ENCODE measurements at regions not wholly inside any gene's neighbourhood (a gene's known extent, or its start where the extent isn't known, plus 50 kb on each side); places are given as distances from the start of the nearest gene placed in this dataset.

GRCh38 chr18:6479699-6480098, 65.0 kb upstream of the L3MBTL4 start:
- TF ChIP-seq, protein P1, sequence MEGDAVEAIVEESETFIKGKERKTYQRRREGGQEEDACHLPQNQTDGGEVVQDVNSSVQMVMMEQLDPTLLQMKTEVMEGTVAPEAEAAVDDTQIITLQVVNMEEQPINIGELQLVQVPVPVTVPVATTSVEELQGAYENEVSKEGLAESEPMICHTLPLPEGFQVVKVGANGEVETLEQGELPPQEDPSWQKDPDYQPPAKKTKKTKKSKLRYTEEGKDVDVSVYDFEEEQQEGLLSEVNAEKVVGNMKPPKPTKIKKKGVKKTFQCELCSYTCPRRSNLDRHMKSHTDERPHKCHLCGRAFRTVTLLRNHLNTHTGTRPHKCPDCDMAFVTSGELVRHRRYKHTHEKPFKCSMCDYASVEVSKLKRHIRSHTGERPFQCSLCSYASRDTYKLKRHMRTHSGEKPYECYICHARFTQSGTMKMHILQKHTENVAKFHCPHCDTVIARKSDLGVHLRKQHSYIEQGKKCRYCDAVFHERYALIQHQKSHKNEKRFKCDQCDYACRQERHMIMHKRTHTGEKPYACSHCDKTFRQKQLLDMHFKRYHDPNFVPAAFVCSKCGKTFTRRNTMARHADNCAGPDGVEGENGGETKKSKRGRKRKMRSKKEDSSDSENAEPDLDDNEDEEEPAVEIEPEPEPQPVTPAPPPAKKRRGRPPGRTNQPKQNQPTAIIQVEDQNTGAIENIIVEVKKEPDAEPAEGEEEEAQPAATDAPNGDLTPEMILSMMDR (conservative IDR thresholded peaks at IDR 0.05; ENCODE audit: low read length), result no peak
- TF ChIP-seq EZH2phosphoT487 (IDR thresholded peaks at IDR 0.05; ENCODE audit: borderline replicate concordance, low read depth, low read length), result no peak
